CD4-positive, alpha-beta T cell treated with Interleukin-6 at 100 ng/mL for 8 hours (primary cell): ENCODE measurements at regions not wholly inside any gene's neighbourhood (a gene's known extent, or its start where the extent isn't known, plus 50 kb on each side); places are given as distances from the start of the nearest gene placed in this dataset.

Source experiments
- DNase-seq: peaks from one replicate; pipeline ENCODE4 v3.0.0-alpha.2; 2020; ENCODE audit warnings: mixed read lengths, low spot score

- DNase-seq, result no peak
Observed at GRCh38 chr18:43482136-43482535, 204.8 kb upstream of the SYT4 start.

- no peak for DNase-seq
Observed at GRCh38 chr18:43482600-43482999, 205.3 kb upstream of the SYT4 start.

- no peak for DNase-seq
Observed at GRCh38 chr18:43484710-43485109, 207.4 kb upstream of the SYT4 start.

- no peak for DNase-seq
Observed at GRCh38 chr18:43485545-43485963, 208.3 kb upstream of the SYT4 start.

- no peak for DNase-seq
Observed at GRCh38 chr18:43486462-43486861, 209.2 kb upstream of the SYT4 start.

GRCh38 chr18:43501099-43501498, 223.8 kb upstream of the SYT4 start:
- DNase-seq, result no peak

- DNase-seq, result no peak
Observed at GRCh38 chr18:43506935-43507334, 229.6 kb upstream of the SYT4 start.

GRCh38 chr18:43507842-43508481, 230.7 kb upstream of the SYT4 start:
- no peak for DNase-seq

- no peak for DNase-seq
Observed at GRCh38 chr18:43514747-43515146, 237.5 kb upstream of the SYT4 start.

- no peak for DNase-seq
Observed at GRCh38 chr18:43515481-43515880, 238.2 kb upstream of the SYT4 start.

- DNase-seq, result no peak
Observed at GRCh38 chr18:43524260-43524659, 247.0 kb upstream of the SYT4 start.

- no peak for DNase-seq
Observed at GRCh38 chr18:43525169-43525568, 247.9 kb upstream of the SYT4 start.

- no peak for DNase-seq
Observed at GRCh38 chr18:43526426-43527145, 249.3 kb upstream of the SYT4 start.

- DNase-seq, result no peak
Observed at GRCh38 chr18:43531438-43531837, 254.1 kb upstream of the SYT4 start.

- DNase-seq, result no peak
Observed at GRCh38 chr18:43533371-43533770, 256.1 kb upstream of the SYT4 start.

- DNase-seq, result no peak
Observed at GRCh38 chr18:43534511-43534910, 257.2 kb upstream of the SYT4 start.

GRCh38 chr18:43539862-43540261, 262.6 kb upstream of the SYT4 start:
- DNase-seq, result no peak

GRCh38 chr18:43542016-43542415, 264.7 kb upstream of the SYT4 start:
- no peak for DNase-seq

- DNase-seq, result no peak
Observed at GRCh38 chr18:43543236-43543635, 265.9 kb upstream of the SYT4 start.

GRCh38 chr18:43547456-43547855, 270.2 kb upstream of the SYT4 start:
- no peak for DNase-seq

GRCh38 chr18:43559507-43559906, 282.2 kb upstream of the SYT4 start:
- DNase-seq, result no peak

GRCh38 chr18:43563780-43564179, 286.5 kb upstream of the SYT4 start:
- no peak for DNase-seq

GRCh38 chr18:43570593-43570992, 293.3 kb upstream of the SYT4 start:
- no peak for DNase-seq
